HL-60 (cell line): ENCODE measurements at regions not wholly inside any gene's neighbourhood (a gene's known extent, or its start where the extent isn't known, plus 50 kb on each side); places are given as distances from the start of the nearest gene placed in this dataset.

ENCODE experiments used
- DNase-seq, 2 experiments: peaks; one replicate each; pipeline ENCODE4 v3.0.0-alpha.2; 2010 to 2020; ENCODE audit warnings: low read depth in 1 of 2, low spot score in 1 of 2
- H3K27ac ChIP-seq: fragments of 250-450 bp; sonication (Bioruptor Pico); replicated peaks from 2 replicates; pipeline ENCODE4 v1.5.1; 2020; ENCODE audit warnings: mild to moderate bottlenecking, moderate library complexity
- H3K27me3 ChIP-seq: fragments of 250-450 bp; sonication (Bioruptor Pico); 2 replicates; pipeline ENCODE4 v1.5.1; 2021; ENCODE audit warnings: mild to moderate bottlenecking, moderate library complexity; ENCODE audit not compliant: insufficient read depth, poor library complexity, severe bottlenecking
- H3K4me3 ChIP-seq: replicated peaks from 2 replicates; pipeline ENCODE4 v1.5.1; 2011; ENCODE audit warnings: mild to moderate bottlenecking, control low read depth, low read length; ENCODE audit not compliant: insufficient read depth
- GABPA ChIP-seq: IDR thresholded peaks from 2 replicates; pipeline ENCODE4 v1.6.1; 2012; ENCODE audit warnings: low read depth
- POLR2AphosphoS5 ChIP-seq: IDR thresholded peaks from 2 replicates; pipeline ENCODE4 v1.6.1; 2012; ENCODE audit warnings: low read depth
- SPI1 ChIP-seq: IDR thresholded peaks from 2 replicates; pipeline ENCODE4 v1.6.1; 2012; ENCODE audit warnings: low read depth, mild to moderate bottlenecking, borderline replicate concordance
- TF ChIP-seq, protein P1 (sequence below): IDR thresholded peaks from one replicate; pipeline ENCODE4 v1.5.1; 2011; ENCODE audit warnings: low read length, control low read depth, inconsistent platforms; ENCODE audit not compliant: insufficient read depth
- TF ChIP-seq, protein P2 (sequence below): IDR thresholded peaks from 2 replicates; pipeline ENCODE4 v1.6.1; 2012; ENCODE audit warnings: low read depth; ENCODE audit not compliant: insufficient replicate concordance

DNA sequence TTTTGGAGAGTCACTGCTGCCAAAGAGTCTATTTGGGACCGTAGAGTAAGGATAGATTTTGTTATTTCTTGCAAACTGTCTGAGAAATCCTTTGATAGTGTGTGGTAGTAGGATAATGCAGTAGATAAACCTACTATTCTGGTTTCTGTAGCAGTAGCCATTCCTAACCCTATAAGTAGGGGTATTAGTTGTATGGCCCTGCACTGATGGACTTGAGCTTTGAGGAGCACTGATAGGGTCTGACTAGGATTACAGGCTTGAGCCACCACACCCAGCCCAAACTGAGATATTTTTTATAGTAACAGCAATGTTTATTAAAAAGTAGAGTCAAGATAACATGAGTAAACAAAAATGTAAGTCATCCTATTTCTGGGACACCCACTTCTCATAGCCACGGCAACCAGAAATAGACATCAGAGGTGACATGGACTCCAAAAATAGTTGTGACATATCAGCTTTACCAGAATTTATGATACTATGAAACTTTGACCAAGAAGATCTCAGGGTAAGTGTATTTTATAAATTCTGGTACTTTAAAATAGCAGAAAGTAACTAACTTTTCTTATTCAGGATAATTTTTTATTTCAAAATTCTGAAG is 479.1 kb downstream of the SUCLA2 start:
- Histone ChIP-seq H3K27me3 (no peaks in the 10 kb centered on the region), H3K27ac (no peak overlapping the region), H3K4me3 (no peak overlapping the region)
- TF ChIP-seq POLR2AphosphoS5 (no peak), SPI1 (no peak)
- no peak for DNase-seq

DNA sequence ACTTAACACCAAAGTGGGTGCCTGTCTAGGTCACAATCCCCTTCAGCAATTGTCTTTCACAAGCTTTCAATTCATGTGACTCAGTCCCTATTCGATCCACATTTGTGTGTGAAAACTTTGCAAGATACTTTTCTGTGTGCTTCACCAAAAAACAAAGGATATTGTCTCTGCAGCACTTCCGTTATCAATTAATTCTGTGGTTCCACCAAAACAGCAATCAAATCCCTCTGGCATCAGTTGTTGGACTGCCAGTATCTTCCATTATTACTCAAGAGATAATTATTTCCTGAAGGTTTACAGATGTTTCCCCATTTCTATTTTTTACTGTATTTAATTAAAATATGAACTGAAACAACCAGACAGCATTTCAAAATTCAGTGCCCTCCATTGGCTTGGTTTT is 481.4 kb downstream of the SUCLA2 start:
- DNase-seq, result no peak
- no peak overlapping the region for H3K4me3 ChIP-seq
- H3K27me3 ChIP-seq, result no peaks in the 10 kb centered on the region
- H3K27ac ChIP-seq, result no peak overlapping the region
- TF ChIP-seq, protein P1, sequence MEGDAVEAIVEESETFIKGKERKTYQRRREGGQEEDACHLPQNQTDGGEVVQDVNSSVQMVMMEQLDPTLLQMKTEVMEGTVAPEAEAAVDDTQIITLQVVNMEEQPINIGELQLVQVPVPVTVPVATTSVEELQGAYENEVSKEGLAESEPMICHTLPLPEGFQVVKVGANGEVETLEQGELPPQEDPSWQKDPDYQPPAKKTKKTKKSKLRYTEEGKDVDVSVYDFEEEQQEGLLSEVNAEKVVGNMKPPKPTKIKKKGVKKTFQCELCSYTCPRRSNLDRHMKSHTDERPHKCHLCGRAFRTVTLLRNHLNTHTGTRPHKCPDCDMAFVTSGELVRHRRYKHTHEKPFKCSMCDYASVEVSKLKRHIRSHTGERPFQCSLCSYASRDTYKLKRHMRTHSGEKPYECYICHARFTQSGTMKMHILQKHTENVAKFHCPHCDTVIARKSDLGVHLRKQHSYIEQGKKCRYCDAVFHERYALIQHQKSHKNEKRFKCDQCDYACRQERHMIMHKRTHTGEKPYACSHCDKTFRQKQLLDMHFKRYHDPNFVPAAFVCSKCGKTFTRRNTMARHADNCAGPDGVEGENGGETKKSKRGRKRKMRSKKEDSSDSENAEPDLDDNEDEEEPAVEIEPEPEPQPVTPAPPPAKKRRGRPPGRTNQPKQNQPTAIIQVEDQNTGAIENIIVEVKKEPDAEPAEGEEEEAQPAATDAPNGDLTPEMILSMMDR, result no peak
- TF ChIP-seq, protein P2, sequence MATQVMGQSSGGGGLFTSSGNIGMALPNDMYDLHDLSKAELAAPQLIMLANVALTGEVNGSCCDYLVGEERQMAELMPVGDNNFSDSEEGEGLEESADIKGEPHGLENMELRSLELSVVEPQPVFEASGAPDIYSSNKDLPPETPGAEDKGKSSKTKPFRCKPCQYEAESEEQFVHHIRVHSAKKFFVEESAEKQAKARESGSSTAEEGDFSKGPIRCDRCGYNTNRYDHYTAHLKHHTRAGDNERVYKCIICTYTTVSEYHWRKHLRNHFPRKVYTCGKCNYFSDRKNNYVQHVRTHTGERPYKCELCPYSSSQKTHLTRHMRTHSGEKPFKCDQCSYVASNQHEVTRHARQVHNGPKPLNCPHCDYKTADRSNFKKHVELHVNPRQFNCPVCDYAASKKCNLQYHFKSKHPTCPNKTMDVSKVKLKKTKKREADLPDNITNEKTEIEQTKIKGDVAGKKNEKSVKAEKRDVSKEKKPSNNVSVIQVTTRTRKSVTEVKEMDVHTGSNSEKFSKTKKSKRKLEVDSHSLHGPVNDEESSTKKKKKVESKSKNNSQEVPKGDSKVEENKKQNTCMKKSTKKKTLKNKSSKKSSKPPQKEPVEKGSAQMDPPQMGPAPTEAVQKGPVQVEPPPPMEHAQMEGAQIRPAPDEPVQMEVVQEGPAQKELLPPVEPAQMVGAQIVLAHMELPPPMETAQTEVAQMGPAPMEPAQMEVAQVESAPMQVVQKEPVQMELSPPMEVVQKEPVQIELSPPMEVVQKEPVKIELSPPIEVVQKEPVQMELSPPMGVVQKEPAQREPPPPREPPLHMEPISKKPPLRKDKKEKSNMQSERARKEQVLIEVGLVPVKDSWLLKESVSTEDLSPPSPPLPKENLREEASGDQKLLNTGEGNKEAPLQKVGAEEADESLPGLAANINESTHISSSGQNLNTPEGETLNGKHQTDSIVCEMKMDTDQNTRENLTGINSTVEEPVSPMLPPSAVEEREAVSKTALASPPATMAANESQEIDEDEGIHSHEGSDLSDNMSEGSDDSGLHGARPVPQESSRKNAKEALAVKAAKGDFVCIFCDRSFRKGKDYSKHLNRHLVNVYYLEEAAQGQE, result no peak
- TF ChIP-seq GABPA (no peak), SPI1 (no peak), POLR2AphosphoS5 (no peak)

DNA sequence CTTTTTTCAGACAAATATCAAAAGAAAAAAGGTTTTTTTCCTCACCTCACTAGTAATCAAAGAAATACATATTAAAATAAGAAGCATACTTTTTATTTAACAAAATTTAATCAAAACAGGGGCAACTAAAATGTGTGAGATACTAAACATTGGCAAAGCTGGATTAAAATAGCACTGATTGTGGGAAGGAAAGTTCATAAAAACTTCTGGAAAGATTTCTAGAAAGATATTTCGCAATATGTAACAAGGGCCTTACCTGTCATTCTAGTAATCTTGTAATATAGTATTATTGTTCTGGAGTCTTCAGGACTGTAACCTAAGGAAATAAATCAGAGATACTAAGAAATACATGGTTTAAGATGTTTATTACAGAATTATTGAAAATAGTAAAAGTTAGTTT is 482.5 kb downstream of the SUCLA2 start:
- Histone ChIP-seq H3K4me3 (no peak overlapping the region), H3K27ac (no peak overlapping the region), H3K27me3 (no peaks in the 10 kb centered on the region)
- DNase-seq, result no peak
- TF ChIP-seq, protein P2, result no peak
- no peak for TF ChIP-seq SPI1

DNA sequence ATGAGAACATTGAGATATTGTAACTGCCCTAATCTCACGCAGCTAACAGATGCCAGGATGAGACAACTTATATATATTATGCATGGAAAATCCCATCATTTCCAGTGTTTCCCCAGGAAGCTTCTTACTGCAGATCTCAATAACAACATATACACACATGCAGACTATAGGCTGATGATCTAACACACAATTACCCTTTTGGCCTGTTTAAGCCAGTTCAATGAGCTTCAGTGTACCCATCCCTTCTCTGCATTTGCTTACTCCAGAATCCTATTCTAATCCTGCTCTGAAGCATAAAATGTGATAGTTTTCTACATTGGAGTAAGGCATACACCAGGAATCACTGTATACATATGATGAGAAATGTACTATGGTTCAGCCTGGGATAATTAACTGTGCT is 489.4 kb downstream of the SUCLA2 start:
- TF ChIP-seq, protein P1, result no peak
- no peak for TF ChIP-seq SPI1
- TF ChIP-seq GABPA, result no peak
- TF ChIP-seq POLR2AphosphoS5, result no peak
- TF ChIP-seq, protein P2, result no peak
- H3K27me3 ChIP-seq, result peaks cover 2% of the 10 kb centered on the region
- DNase-seq, result no peak
- no peak overlapping the region for H3K27ac ChIP-seq
- H3K4me3 ChIP-seq, result no peak overlapping the region
